Fibroblast of lung (primary cell): ENCODE measurements at regions not wholly inside any gene's neighbourhood (a gene's known extent, or its start where the extent isn't known, plus 50 kb on each side); places are given as distances from the start of the nearest gene placed in this dataset.
"Not testable (repeated sequence)": the region's sequence is repeated elsewhere in the genome, so short reads cannot be mapped to it uniquely, and the experiment has no call there.

Experiments
- DNase-seq, 2 donors: peaks; one replicate each; pipeline versions ENCODE4 v3.0.0 to v3.0.0-alpha.2; 2010; ENCODE audit warnings: low read depth in 2 of 2
- H2AFZ ChIP-seq: 2 replicates; pipeline ENCODE4 v1.5.1; 2012; ENCODE audit warnings: low read length, control low read depth, inconsistent platforms
- H3K27ac ChIP-seq: 2 replicates; pipeline ENCODE4 v1.5.1; 2011; ENCODE audit warnings: low read length, control low read depth; ENCODE audit not compliant: insufficient read depth
- H3K27me3 ChIP-seq: 2 replicates; pipeline ENCODE4 v1.5.1; 2011; ENCODE audit warnings: mild to moderate bottlenecking, low read length; ENCODE audit not compliant: control insufficient read depth, insufficient read depth
- H3K36me3 ChIP-seq: 2 replicates; pipeline ENCODE4 v1.5.1; 2011; ENCODE audit warnings: low read length; ENCODE audit not compliant: control insufficient read depth, insufficient read depth
- H3K4me1 ChIP-seq: 2 replicates; pipeline ENCODE4 v1.5.1; 2011; ENCODE audit warnings: low read length; ENCODE audit not compliant: control insufficient read depth, insufficient read depth; ENCODE audit errors: extremely low read depth
- H3K4me2 ChIP-seq: 2 replicates; pipeline ENCODE4 v1.5.1; 2011; ENCODE audit warnings: low read length, control low read depth; ENCODE audit not compliant: insufficient read depth; ENCODE audit errors: extremely low read depth
- H3K4me3 ChIP-seq, 4 experiments: fragments of 200-600 bp in 1 of 4; sonication (generic) in 1 of 4; replicated peaks in 1 of 4; 2 replicates each; pipeline ENCODE4 v1.5.1; 2011 to 2016; ENCODE audit warnings: low read length in 4 of 4, low read depth in 3 of 4, mild to moderate bottlenecking in 3 of 4, control low read depth in 2 of 4, inconsistent platforms in 1 of 4, mixed read lengths in 1 of 4; ENCODE audit not compliant: insufficient read depth in 1 of 4; ENCODE audit errors: control extremely low read depth in 1 of 4
- H3K79me2 ChIP-seq: 2 replicates; pipeline ENCODE4 v1.5.1; 2012; ENCODE audit warnings: mild to moderate bottlenecking, low read length, inconsistent platforms; ENCODE audit not compliant: control insufficient read depth, insufficient read depth
- H3K9ac ChIP-seq: 2 replicates; pipeline ENCODE4 v1.5.1; 2011; ENCODE audit warnings: mild to moderate bottlenecking, low read length, control low read depth; ENCODE audit not compliant: insufficient read depth
- H3K9me3 ChIP-seq: 2 replicates; pipeline ENCODE4 v1.5.1; 2012; ENCODE audit warnings: low read depth, low read length; ENCODE audit not compliant: control insufficient read depth, insufficient read depth
- H4K20me1 ChIP-seq: 2 replicates; pipeline ENCODE4 v1.5.1; 2011; ENCODE audit warnings: low read length; ENCODE audit not compliant: control insufficient read depth, insufficient read depth; ENCODE audit errors: extremely low read depth
- EZH2 ChIP-seq: IDR thresholded peaks from 2 replicates; pipeline ENCODE4 v1.5.1; 2012; ENCODE audit warnings: low read length, control low read depth, mild to moderate bottlenecking; ENCODE audit errors: missing control alignments
- TF ChIP-seq, protein P1 (sequence below), 2 donors: IDR thresholded peaks in 1 of 2; conservative IDR thresholded peaks in 1 of 2; 1 replicate in 1 of 2; 2 replicates in 1 of 2; pipeline ENCODE4 v1.5.1; 2011 to 2012; ENCODE audit warnings: low read length in 2 of 2, control low read depth in 1 of 2, inconsistent platforms in 1 of 2, low read depth in 1 of 2, mild to moderate bottlenecking in 1 of 2

DNA sequence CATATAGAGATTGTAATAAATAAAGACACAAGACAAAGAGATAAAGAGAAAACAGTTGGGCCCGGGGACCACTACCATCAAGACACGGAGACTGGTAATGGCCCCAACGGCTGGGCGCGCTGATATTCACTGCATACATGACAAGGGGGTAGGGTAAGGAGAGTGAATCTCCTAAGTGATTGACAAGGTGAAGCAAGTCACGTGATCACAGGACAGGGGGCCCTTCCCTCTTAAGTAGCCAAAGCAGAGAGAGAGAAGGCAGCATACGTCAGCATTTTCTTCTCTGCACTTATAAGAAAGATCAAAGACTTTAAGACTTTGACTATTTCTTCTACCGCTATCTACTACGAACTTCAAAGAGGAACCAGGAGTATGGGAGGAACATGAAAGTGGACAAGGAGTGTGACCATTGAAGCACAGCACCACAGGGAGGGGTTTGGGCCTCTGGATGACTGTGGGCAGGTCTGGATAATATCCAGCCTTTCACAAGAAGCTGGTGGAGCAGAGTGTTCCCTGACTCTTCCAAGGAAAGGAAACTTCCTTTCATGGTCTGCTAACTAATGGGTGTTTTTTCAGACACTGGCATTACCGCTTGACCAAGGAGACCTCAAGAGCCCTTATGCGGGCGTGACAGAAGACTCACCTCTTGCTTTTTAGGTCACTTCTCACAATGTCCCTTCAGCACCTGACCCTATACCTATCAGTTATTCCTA, 75.6 kb downstream of the MRPL39 start:
- not testable (repeated sequence) for H3K4me3 ChIP-seq, DNase-seq, H3K79me2 ChIP-seq, H3K27ac ChIP-seq, H2AFZ ChIP-seq, H3K9me3 ChIP-seq, H3K36me3 ChIP-seq, H3K9ac ChIP-seq, H3K4me1 ChIP-seq, H3K27me3 ChIP-seq, H4K20me1 ChIP-seq, H3K4me2 ChIP-seq

DNA sequence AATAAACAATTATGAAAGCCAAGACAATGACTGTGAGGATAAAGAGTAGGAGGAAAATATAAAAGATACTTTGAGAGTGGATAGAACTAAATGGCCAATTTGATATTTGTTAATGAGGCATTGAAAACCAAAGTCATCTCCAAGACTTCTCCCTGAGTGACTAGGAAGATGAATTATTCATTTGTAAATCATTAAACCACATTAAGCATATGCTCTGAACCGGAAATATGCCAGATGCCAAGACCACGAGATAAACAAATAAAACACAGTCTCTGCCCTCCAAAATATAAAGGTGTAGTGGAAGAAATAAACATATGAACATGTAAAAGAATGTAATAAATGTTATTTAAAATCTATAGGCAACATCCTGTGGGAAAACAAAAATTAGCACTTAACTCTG, 78.8 kb downstream of the MRPL39 start:
- Histone ChIP-seq H3K4me1 (no peaks in the 10 kb centered on the region), H3K27me3 (no peaks in the 10 kb centered on the region), H3K9ac (no peak overlapping the region), H3K9me3 (no peaks in the 10 kb centered on the region), H3K36me3 (no peaks in the 10 kb centered on the region), H3K4me3 (no peak overlapping the region), H3K4me2 (no peak overlapping the region), H3K79me2 (no peaks in the 10 kb centered on the region), H4K20me1 (no peaks in the 10 kb centered on the region), H3K27ac (no peak overlapping the region), H2AFZ (no peak overlapping the region)
- DNase-seq: no peak
- TF ChIP-seq EZH2: no peak
- TF ChIP-seq, protein P1, sequence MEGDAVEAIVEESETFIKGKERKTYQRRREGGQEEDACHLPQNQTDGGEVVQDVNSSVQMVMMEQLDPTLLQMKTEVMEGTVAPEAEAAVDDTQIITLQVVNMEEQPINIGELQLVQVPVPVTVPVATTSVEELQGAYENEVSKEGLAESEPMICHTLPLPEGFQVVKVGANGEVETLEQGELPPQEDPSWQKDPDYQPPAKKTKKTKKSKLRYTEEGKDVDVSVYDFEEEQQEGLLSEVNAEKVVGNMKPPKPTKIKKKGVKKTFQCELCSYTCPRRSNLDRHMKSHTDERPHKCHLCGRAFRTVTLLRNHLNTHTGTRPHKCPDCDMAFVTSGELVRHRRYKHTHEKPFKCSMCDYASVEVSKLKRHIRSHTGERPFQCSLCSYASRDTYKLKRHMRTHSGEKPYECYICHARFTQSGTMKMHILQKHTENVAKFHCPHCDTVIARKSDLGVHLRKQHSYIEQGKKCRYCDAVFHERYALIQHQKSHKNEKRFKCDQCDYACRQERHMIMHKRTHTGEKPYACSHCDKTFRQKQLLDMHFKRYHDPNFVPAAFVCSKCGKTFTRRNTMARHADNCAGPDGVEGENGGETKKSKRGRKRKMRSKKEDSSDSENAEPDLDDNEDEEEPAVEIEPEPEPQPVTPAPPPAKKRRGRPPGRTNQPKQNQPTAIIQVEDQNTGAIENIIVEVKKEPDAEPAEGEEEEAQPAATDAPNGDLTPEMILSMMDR (conservative IDR thresholded peaks at IDR 0.05 in 1 of 2, IDR thresholded peaks at IDR 0.05 in 1 of 2; ENCODE audit: low read depth in 1 of 2, low read length in 2 of 2): no peak

DNA sequence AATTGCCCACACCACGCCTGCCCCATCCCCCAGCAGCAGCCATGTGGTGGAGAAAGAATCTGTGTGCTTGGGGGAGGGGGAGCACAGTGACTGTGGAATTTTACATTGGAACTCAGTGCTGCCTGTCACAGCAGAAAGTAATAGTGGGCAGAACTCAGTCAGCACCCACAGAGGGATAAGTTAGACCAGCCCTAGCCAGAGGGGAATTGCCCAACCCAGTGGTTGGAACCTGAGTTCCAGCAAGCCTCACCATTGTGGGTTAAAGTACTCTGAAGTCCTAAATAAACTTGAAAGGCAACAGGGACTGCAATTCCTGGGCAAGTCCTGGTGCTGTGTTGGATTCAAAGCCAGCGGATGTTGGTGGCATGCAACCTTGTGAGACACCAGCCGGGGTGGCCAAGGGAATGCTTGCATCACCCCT, 88.8 kb downstream of the MRPL39 start:
- DNase-seq: peak in 1 of 2 donors; percentile 11
- TF ChIP-seq EZH2: no peak
- TF ChIP-seq, protein P1 (conservative IDR thresholded peaks at IDR 0.05 in 1 of 2, IDR thresholded peaks at IDR 0.05 in 1 of 2; ENCODE audit: low read depth in 1 of 2, low read length in 2 of 2): no peak
- H3K27ac ChIP-seq: no peak overlapping the region
- no peaks in the 10 kb centered on the region for H4K20me1 ChIP-seq
- no peak overlapping the region for H3K9ac ChIP-seq
- no peaks in the 10 kb centered on the region for H3K79me2 ChIP-seq
- no peaks in the 10 kb centered on the region for H3K9me3 ChIP-seq
- no peak overlapping the region for H3K4me2 ChIP-seq
- H3K27me3 ChIP-seq: no peaks in the 10 kb centered on the region
- no peak overlapping the region for H3K4me3 ChIP-seq
- H3K36me3 ChIP-seq: no peaks in the 10 kb centered on the region
- H3K4me1 ChIP-seq: no peaks in the 10 kb centered on the region
- H2AFZ ChIP-seq: no peak overlapping the region
